ENCODE measurements at regions not wholly inside any gene's neighbourhood (a gene's known extent, or its start where the extent isn't known, plus 50 kb on each side); places are given as distances from the start of the nearest gene placed in this dataset.
"Not testable (repeated sequence)": the region's sequence is repeated elsewhere in the genome, so short reads cannot be mapped to it uniquely, and the experiment has no call there.

DNA sequence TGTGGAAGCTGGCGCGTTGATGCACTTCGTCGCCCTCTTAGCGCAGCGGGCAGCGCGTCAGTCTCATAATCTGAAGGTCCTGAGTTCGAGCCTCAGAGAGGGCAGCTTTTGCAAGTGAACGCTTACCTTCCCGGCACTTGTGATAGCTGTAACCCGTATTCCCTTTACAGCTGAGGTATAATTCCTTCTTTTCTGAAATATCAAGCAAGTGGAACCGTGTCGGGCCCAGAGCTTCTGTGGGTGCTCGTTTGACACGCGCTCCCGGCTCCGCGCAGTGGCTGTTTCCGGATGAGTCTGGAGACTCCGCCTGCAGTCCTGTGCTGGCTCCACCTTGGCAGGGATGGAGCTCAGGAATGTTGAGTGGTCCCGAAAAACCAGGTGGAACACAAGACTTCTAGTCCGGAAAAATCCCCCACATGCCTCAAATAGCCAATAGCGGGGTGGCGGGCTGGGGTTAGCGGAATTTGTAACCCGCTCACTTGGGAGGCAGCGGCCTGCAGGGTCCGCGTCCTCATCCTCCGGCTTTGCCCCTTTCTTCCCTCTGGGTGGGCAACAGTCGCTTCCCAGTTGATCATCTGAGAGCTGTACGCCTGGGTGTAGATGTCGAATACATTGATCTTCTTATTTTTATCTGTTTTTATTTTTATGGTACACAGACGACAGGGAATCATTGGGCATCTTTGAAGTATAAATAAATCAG, 106.8 kb upstream of the ZNF322 start:
- H3K79me2 ChIP-seq (ENCODE audit: control insufficient read depth, insufficient read depth, low read length); H3K9me3 ChIP-seq (ENCODE audit: control insufficient read depth, low read depth, low read length); H3K9me1 ChIP-seq (ENCODE audit: control insufficient read depth, extremely low read depth, insufficient read depth, low read length); dilution Hi-C loops (cut with MboI; ENCODE audit: extremely low pct_ligation_motif_present, low sequenced_read_pairs); FAIRE-seq; H3K27ac ChIP-seq (ENCODE audit: control insufficient read depth, insufficient read depth, low read length); H3K36me3 ChIP-seq (ENCODE audit: control insufficient read depth in 2 of 2, extremely low read depth in 1 of 2, insufficient read depth in 2 of 2, low read length in 2 of 2); H3K4me3 ChIP-seq (ENCODE audit: control insufficient read depth in 2 of 3, extremely low read depth in 1 of 3, insufficient read depth in 2 of 3, low read depth in 1 of 3, low read length in 3 of 3); H2AFZ ChIP-seq (ENCODE audit: control insufficient read depth, low read length); H3K4me1 ChIP-seq (ENCODE audit: control insufficient read depth, extremely low read depth, insufficient read depth, low read length); H3K27me3 ChIP-seq (ENCODE audit: control insufficient read depth, extremely low read depth, insufficient read depth, low read length); H3K9ac ChIP-seq (ENCODE audit: control insufficient read depth, extremely low read depth, insufficient read depth, low read length); DNase-seq (ENCODE audit: low read depth, low spot score); H3K4me2 ChIP-seq (ENCODE audit: control insufficient read depth, extremely low read depth, insufficient read depth, low read depth, low read length); H4K20me1 ChIP-seq (ENCODE audit: control insufficient read depth, extremely low read depth, insufficient read depth, low read length): not testable (repeated sequence)

- H3K4me3 ChIP-seq (ENCODE audit: control insufficient read depth in 2 of 3, extremely low read depth in 1 of 3, insufficient read depth in 2 of 3, low read depth in 1 of 3, low read length in 3 of 3); dilution Hi-C loops (cut with MboI; ENCODE audit: extremely low pct_ligation_motif_present, low sequenced_read_pairs); H3K4me1 ChIP-seq (ENCODE audit: control insufficient read depth, extremely low read depth, insufficient read depth, low read length); H2AFZ ChIP-seq (ENCODE audit: control insufficient read depth, low read length); H3K9me3 ChIP-seq (ENCODE audit: control insufficient read depth, low read depth, low read length); DNase-seq (ENCODE audit: low read depth, low spot score); H3K9me1 ChIP-seq (ENCODE audit: control insufficient read depth, extremely low read depth, insufficient read depth, low read length); H3K79me2 ChIP-seq (ENCODE audit: control insufficient read depth, insufficient read depth, low read length); H3K9ac ChIP-seq (ENCODE audit: control insufficient read depth, extremely low read depth, insufficient read depth, low read length); H3K4me2 ChIP-seq (ENCODE audit: control insufficient read depth, extremely low read depth, insufficient read depth, low read depth, low read length); H3K27ac ChIP-seq (ENCODE audit: control insufficient read depth, insufficient read depth, low read length); H3K27me3 ChIP-seq (ENCODE audit: control insufficient read depth, extremely low read depth, insufficient read depth, low read length); H4K20me1 ChIP-seq (ENCODE audit: control insufficient read depth, extremely low read depth, insufficient read depth, low read length); H3K36me3 ChIP-seq (ENCODE audit: control insufficient read depth in 2 of 2, extremely low read depth in 1 of 2, insufficient read depth in 2 of 2, low read length in 2 of 2): not testable (repeated sequence)
- peak; percentile 58 for FAIRE-seq
Observed at GRCh38 chr6:26770941-26771666, 111.6 kb upstream of the ZNF322 start.

GRCh38 chr6:26773414-26773813, 113.9 kb upstream of the ZNF322 start:
- H3K4me1 ChIP-seq (ENCODE audit: control insufficient read depth, extremely low read depth, insufficient read depth, low read length); H3K9me1 ChIP-seq (ENCODE audit: control insufficient read depth, extremely low read depth, insufficient read depth, low read length); H3K27me3 ChIP-seq (ENCODE audit: control insufficient read depth, extremely low read depth, insufficient read depth, low read length); FAIRE-seq; H3K27ac ChIP-seq (ENCODE audit: control insufficient read depth, insufficient read depth, low read length); H4K20me1 ChIP-seq (ENCODE audit: control insufficient read depth, extremely low read depth, insufficient read depth, low read length); H3K79me2 ChIP-seq (ENCODE audit: control insufficient read depth, insufficient read depth, low read length); dilution Hi-C loops (cut with MboI; ENCODE audit: extremely low pct_ligation_motif_present, low sequenced_read_pairs); H3K9me3 ChIP-seq (ENCODE audit: control insufficient read depth, low read depth, low read length); H3K36me3 ChIP-seq (ENCODE audit: control insufficient read depth in 2 of 2, extremely low read depth in 1 of 2, insufficient read depth in 2 of 2, low read length in 2 of 2); DNase-seq (ENCODE audit: low read depth, low spot score); H3K4me2 ChIP-seq (ENCODE audit: control insufficient read depth, extremely low read depth, insufficient read depth, low read depth, low read length); H2AFZ ChIP-seq (ENCODE audit: control insufficient read depth, low read length); H3K4me3 ChIP-seq (ENCODE audit: control insufficient read depth in 2 of 3, extremely low read depth in 1 of 3, insufficient read depth in 2 of 3, low read depth in 1 of 3, low read length in 3 of 3); H3K9ac ChIP-seq (ENCODE audit: control insufficient read depth, extremely low read depth, insufficient read depth, low read length): not testable (repeated sequence)

DNA sequence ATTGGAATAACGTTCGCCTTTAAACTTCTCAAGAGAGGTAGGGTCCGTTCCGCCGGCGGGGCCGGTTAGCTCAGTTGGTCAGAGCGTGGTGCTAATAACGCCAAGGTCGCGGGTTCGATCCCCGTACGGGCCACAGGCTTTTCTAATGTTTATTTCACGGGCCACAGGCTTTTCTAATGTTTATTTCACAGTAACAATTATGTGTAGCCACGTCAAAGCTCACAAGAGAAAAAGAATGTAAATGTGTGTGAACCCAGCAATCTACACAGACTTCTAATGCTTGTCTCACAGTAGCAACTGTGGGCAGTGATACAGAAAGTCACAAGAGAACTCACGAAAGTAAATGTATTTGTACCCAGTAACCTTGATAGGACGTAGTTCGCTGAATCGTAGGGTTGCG, 121.0 kb upstream of the ZNF322 start:
- dilution Hi-C loops (cut with MboI; ENCODE audit: extremely low pct_ligation_motif_present, low sequenced_read_pairs); H3K27ac ChIP-seq (ENCODE audit: control insufficient read depth, insufficient read depth, low read length); DNase-seq (ENCODE audit: low read depth, low spot score); H2AFZ ChIP-seq (ENCODE audit: control insufficient read depth, low read length); H4K20me1 ChIP-seq (ENCODE audit: control insufficient read depth, extremely low read depth, insufficient read depth, low read length); H3K27me3 ChIP-seq (ENCODE audit: control insufficient read depth, extremely low read depth, insufficient read depth, low read length); H3K79me2 ChIP-seq (ENCODE audit: control insufficient read depth, insufficient read depth, low read length); H3K4me1 ChIP-seq (ENCODE audit: control insufficient read depth, extremely low read depth, insufficient read depth, low read length); H3K9ac ChIP-seq (ENCODE audit: control insufficient read depth, extremely low read depth, insufficient read depth, low read length); H3K9me3 ChIP-seq (ENCODE audit: control insufficient read depth, low read depth, low read length); H3K4me3 ChIP-seq (ENCODE audit: control insufficient read depth in 2 of 3, extremely low read depth in 1 of 3, insufficient read depth in 2 of 3, low read depth in 1 of 3, low read length in 3 of 3); H3K9me1 ChIP-seq (ENCODE audit: control insufficient read depth, extremely low read depth, insufficient read depth, low read length); H3K36me3 ChIP-seq (ENCODE audit: control insufficient read depth in 2 of 2, extremely low read depth in 1 of 2, insufficient read depth in 2 of 2, low read length in 2 of 2); FAIRE-seq; H3K4me2 ChIP-seq (ENCODE audit: control insufficient read depth, extremely low read depth, insufficient read depth, low read depth, low read length): not testable (repeated sequence)
